ENCODE measurements at regions not wholly inside any gene's neighbourhood (a gene's known extent, or its start where the extent isn't known, plus 50 kb on each side); places are given as distances from the start of the nearest gene placed in this dataset.
"Not testable (repeated sequence)": the region's sequence is repeated elsewhere in the genome, so short reads cannot be mapped to it uniquely, and the experiment has no call there.

- no peak for DNase-seq
- ChIA-PET CTCF (no interaction called here), POLR2A (no interaction called here)
- WGBS (ENCODE audit: insufficient coverage), result 100% methylated on average over 1 of the region's 4 CpGs
- no peaks in the 10 kb centered on the region for H3K36me3 Mint-ChIP-seq
- Histone ChIP-seq H3K36me3 (ENCODE audit: control insufficient read depth in 2 of 2, extremely low read depth in 1 of 2, insufficient read depth in 1 of 2, low read length in 1 of 2) (no peaks in the 10 kb centered on the region), H3K27ac (ENCODE audit: low read length) (no peak overlapping the region), H3K27me3 (replicated peaks in 1 of 2; ENCODE audit: control insufficient read depth in 2 of 2, extremely low read depth in 1 of 2, insufficient read depth in 2 of 2, low read length in 1 of 2) (peaks cover 0 to 2% of the 10 kb centered on the region in 2 experiments), H3K4me1 (ENCODE audit: control insufficient read depth in 1 of 2, extremely low read depth in 1 of 2, insufficient read depth in 2 of 2, low read length in 2 of 2) (no peaks in the 10 kb centered on the region), H3K4me3 (ENCODE audit: control insufficient read depth in 1 of 2, extremely low read depth in 1 of 2, low read length in 1 of 2) (no peak overlapping the region), H3K9me3 (no peaks in the 10 kb centered on the region)
- no peak for ATAC-seq (replicated peaks in 1 of 4)
- peaks cover 0 to 4% (median 0%) of the 10 kb centered on the region in 3 donors for H3K9me3 Mint-ChIP-seq
- H3K4me3 Mint-ChIP-seq, result no peak overlapping the region
- no peaks in the 10 kb centered on the region for H3K4me1 Mint-ChIP-seq
- H3K27me3 Mint-ChIP-seq, result peaks cover 22 to 47% of the 10 kb centered on the region in 2 donors
- H3K27ac Mint-ChIP-seq, result no peak overlapping the region
Observed at GRCh38 chr5:169531631-169532030, 51.9 kb upstream of the SPDL1 start.

GRCh38 chr5:169527863-169528262, 55.7 kb upstream of the SPDL1 start:
- Histone ChIP-seq H3K36me3 (ENCODE audit: control insufficient read depth in 2 of 2, extremely low read depth in 1 of 2, insufficient read depth in 1 of 2, low read length in 1 of 2) (no peaks in the 10 kb centered on the region), H3K27me3 (replicated peaks in 1 of 2; ENCODE audit: control insufficient read depth in 2 of 2, extremely low read depth in 1 of 2, insufficient read depth in 2 of 2, low read length in 1 of 2) (peaks cover 0 to 2% of the 10 kb centered on the region in 2 experiments), H3K27ac (ENCODE audit: low read length) (no peak overlapping the region), H3K9me3 (no peaks in the 10 kb centered on the region), H3K4me1 (ENCODE audit: control insufficient read depth in 1 of 2, extremely low read depth in 1 of 2, insufficient read depth in 2 of 2, low read length in 2 of 2) (no peaks in the 10 kb centered on the region), H3K4me3 (ENCODE audit: control insufficient read depth in 1 of 2, extremely low read depth in 1 of 2, low read length in 1 of 2) (no peak overlapping the region)
- peaks cover 0 to 4% (median 0%) of the 10 kb centered on the region in 3 donors for H3K9me3 Mint-ChIP-seq
- no peak overlapping the region for H3K4me3 Mint-ChIP-seq
- no peak overlapping the region for H3K27ac Mint-ChIP-seq
- ChIA-PET CTCF (no interaction called here), POLR2A (no interaction called here)
- peaks cover 41 to 45% of the 10 kb centered on the region in 2 donors for H3K27me3 Mint-ChIP-seq
- ATAC-seq (replicated peaks in 1 of 4), result no peak
- H3K36me3 Mint-ChIP-seq, result no peaks in the 10 kb centered on the region
- H3K4me1 Mint-ChIP-seq, result no peaks in the 10 kb centered on the region
- no peak for DNase-seq

GRCh38 chr5:169527066-169527465, 56.5 kb upstream of the SPDL1 start:
- H3K4me3 Mint-ChIP-seq, result no peak overlapping the region
- H3K36me3 Mint-ChIP-seq, result no peaks in the 10 kb centered on the region
- no peaks in the 10 kb centered on the region for H3K4me1 Mint-ChIP-seq
- H3K9me3 ChIP-seq, result no peaks in the 10 kb centered on the region
- no peaks in the 10 kb centered on the region for H3K4me1 ChIP-seq (ENCODE audit: control insufficient read depth in 1 of 2, extremely low read depth in 1 of 2, insufficient read depth in 2 of 2, low read length in 2 of 2)
- DNase-seq (no peak), ATAC-seq (replicated peaks in 1 of 4) (no peak)
- no peak overlapping the region for H3K4me3 ChIP-seq (ENCODE audit: control insufficient read depth in 1 of 2, extremely low read depth in 1 of 2, low read length in 1 of 2)
- peaks cover 0 to 4% (median 0%) of the 10 kb centered on the region in 3 donors for H3K9me3 Mint-ChIP-seq
- ChIA-PET POLR2A (no interaction called here), CTCF (no interaction called here)
- no CpG with 5 or more reads among the region's 2 CpGs for WGBS (ENCODE audit: insufficient coverage)
- H3K27me3 ChIP-seq (replicated peaks in 1 of 2; ENCODE audit: control insufficient read depth in 2 of 2, extremely low read depth in 1 of 2, insufficient read depth in 2 of 2, low read length in 1 of 2), result peaks cover 0 to 2% of the 10 kb centered on the region in 2 experiments
- no peak overlapping the region for H3K27ac ChIP-seq (ENCODE audit: low read length)
- no peak overlapping the region for H3K27ac Mint-ChIP-seq
- no peaks in the 10 kb centered on the region for H3K36me3 ChIP-seq (ENCODE audit: control insufficient read depth in 2 of 2, extremely low read depth in 1 of 2, insufficient read depth in 1 of 2, low read length in 1 of 2)
- H3K27me3 Mint-ChIP-seq, result peaks cover 44 to 45% of the 10 kb centered on the region in 2 donors

GRCh38 chr5:169522851-169523250, 60.7 kb upstream of the SPDL1 start:
- CTCF ChIA-PET, result no interaction called here
- POLR2A ChIA-PET, result no interaction called here
- WGBS (ENCODE audit: insufficient coverage), result 82% methylated on average over 2 of the region's 3 CpGs

GRCh38 chr5:169521366-169521983, 62.1 kb upstream of the SPDL1 start:
- POLR2A ChIA-PET, result no interaction called here
- Histone ChIP-seq H3K27ac (ENCODE audit: low read length) (no peak overlapping the region), H3K36me3 (ENCODE audit: control insufficient read depth in 2 of 2, extremely low read depth in 1 of 2, insufficient read depth in 1 of 2, low read length in 1 of 2) (no peaks in the 10 kb centered on the region), H3K27me3 (replicated peaks in 1 of 2; ENCODE audit: control insufficient read depth in 2 of 2, extremely low read depth in 1 of 2, insufficient read depth in 2 of 2, low read length in 1 of 2) (peaks cover 0 to 8% of the 10 kb centered on the region in 2 experiments), H3K9me3 (no peaks in the 10 kb centered on the region), H3K4me3 (ENCODE audit: control insufficient read depth in 1 of 2, extremely low read depth in 1 of 2, low read length in 1 of 2) (no peak overlapping the region), H3K4me1 (ENCODE audit: control insufficient read depth in 1 of 2, extremely low read depth in 1 of 2, insufficient read depth in 2 of 2, low read length in 2 of 2) (no peaks in the 10 kb centered on the region)
- H3K4me3 Mint-ChIP-seq, result no peak overlapping the region
- CTCF ChIA-PET, result no interaction called here
- ATAC-seq (replicated peaks in 1 of 4) (no peak), DNase-seq (no peak)
- peaks cover 7 to 12% (median 8%) of the 10 kb centered on the region in 3 donors for H3K9me3 Mint-ChIP-seq
- 71% methylated on average over 5 of the region's 7 CpGs for WGBS (ENCODE audit: insufficient coverage)
- no peaks in the 10 kb centered on the region for H3K36me3 Mint-ChIP-seq
- no peaks in the 10 kb centered on the region for H3K4me1 Mint-ChIP-seq
- peaks cover 35% of the 10 kb centered on the region in 2 donors for H3K27me3 Mint-ChIP-seq
- no peak overlapping the region for H3K27ac Mint-ChIP-seq

More at GRCh38 chr5:169522851-169523250, 60.7 kb upstream of the SPDL1 start:
- Histone ChIP-seq H3K4me3 (ENCODE audit: control insufficient read depth in 1 of 2, extremely low read depth in 1 of 2, low read length in 1 of 2) (no peak overlapping the region), H3K27me3 (replicated peaks in 1 of 2; ENCODE audit: control insufficient read depth in 2 of 2, extremely low read depth in 1 of 2, insufficient read depth in 2 of 2, low read length in 1 of 2) (peaks cover 0 to 8% of the 10 kb centered on the region in 2 experiments), H3K36me3 (ENCODE audit: control insufficient read depth in 2 of 2, extremely low read depth in 1 of 2, insufficient read depth in 1 of 2, low read length in 1 of 2) (no peaks in the 10 kb centered on the region), H3K9me3 (no peaks in the 10 kb centered on the region), H3K4me1 (ENCODE audit: control insufficient read depth in 1 of 2, extremely low read depth in 1 of 2, insufficient read depth in 2 of 2, low read length in 2 of 2) (no peaks in the 10 kb centered on the region), H3K27ac (ENCODE audit: low read length) (no peak overlapping the region)
- Mint-ChIP-seq H3K4me3 (no peak overlapping the region), H3K9me3 (peaks cover 7 to 11% (median 11%) of the 10 kb centered on the region in 3 donors), H3K36me3 (no peaks in the 10 kb centered on the region), H3K27ac (no peak overlapping the region), H3K27me3 (peaks cover 34 to 44% of the 10 kb centered on the region in 2 donors), H3K4me1 (no peaks in the 10 kb centered on the region)
- no peak for ATAC-seq (replicated peaks in 1 of 4)
- DNase-seq, result no peak

GRCh38 chr5:169519358-169519757, 64.2 kb upstream of the SPDL1 start:
- Histone ChIP-seq H3K9me3 (no peaks in the 10 kb centered on the region), H3K27me3 (replicated peaks in 1 of 2; ENCODE audit: control insufficient read depth in 2 of 2, extremely low read depth in 1 of 2, insufficient read depth in 2 of 2, low read length in 1 of 2) (peaks cover 0 to 8% of the 10 kb centered on the region in 2 experiments), H3K36me3 (ENCODE audit: control insufficient read depth in 2 of 2, extremely low read depth in 1 of 2, insufficient read depth in 1 of 2, low read length in 1 of 2) (no peaks in the 10 kb centered on the region), H3K4me3 (ENCODE audit: control insufficient read depth in 1 of 2, extremely low read depth in 1 of 2, low read length in 1 of 2) (no peak overlapping the region), H3K27ac (ENCODE audit: low read length) (no peak overlapping the region), H3K4me1 (ENCODE audit: control insufficient read depth in 1 of 2, extremely low read depth in 1 of 2, insufficient read depth in 2 of 2, low read length in 2 of 2) (no peaks in the 10 kb centered on the region)
- DNase-seq, result no peak
- ChIA-PET CTCF (interaction anchor here in 1 of 2 donors (0.7 kb wide), 1 partner anchor 401 kb away, joined by 3 read pairs; no protein-coding TSS in a partner anchor), POLR2A (no interaction called here)
- H3K27me3 Mint-ChIP-seq, result peaks cover 24 to 31% of the 10 kb centered on the region in 2 donors
- ATAC-seq (replicated peaks in 1 of 4), result no peak
- no peaks in the 10 kb centered on the region for H3K4me1 Mint-ChIP-seq
- H3K36me3 Mint-ChIP-seq, result no peaks in the 10 kb centered on the region
- H3K9me3 Mint-ChIP-seq, result peaks cover 7 to 12% (median 8%) of the 10 kb centered on the region in 3 donors
- H3K4me3 Mint-ChIP-seq, result no peak overlapping the region
- no peak overlapping the region for H3K27ac Mint-ChIP-seq

- H3K36me3 ChIP-seq (ENCODE audit: control insufficient read depth in 2 of 2, extremely low read depth in 1 of 2, insufficient read depth in 1 of 2, low read length in 1 of 2), result not testable (repeated sequence)
Observed at GRCh38 chr5:169518779-169519178, 64.8 kb upstream of the SPDL1 start.

More at GRCh38 chr5:169518779-169519178, 64.8 kb upstream of the SPDL1 start:
- H3K27me3 ChIP-seq (replicated peaks in 1 of 2; ENCODE audit: control insufficient read depth in 2 of 2, extremely low read depth in 1 of 2, insufficient read depth in 2 of 2, low read length in 1 of 2); H3K4me3 ChIP-seq (ENCODE audit: control insufficient read depth in 1 of 2, extremely low read depth in 1 of 2, low read length in 1 of 2); H3K4me1 ChIP-seq (ENCODE audit: control insufficient read depth in 1 of 2, extremely low read depth in 1 of 2, insufficient read depth in 2 of 2, low read length in 2 of 2); H3K9me3 ChIP-seq; POLR2A ChIA-PET; H3K4me3 Mint-ChIP-seq; DNase-seq; H3K4me1 Mint-ChIP-seq; H3K36me3 Mint-ChIP-seq; H3K27ac Mint-ChIP-seq; ATAC-seq (replicated peaks in 1 of 4); H3K27ac ChIP-seq (ENCODE audit: low read length): not testable (repeated sequence)
- Mint-ChIP-seq H3K27me3 (peaks cover 23 to 30% of the 10 kb centered on the region in 2 donors), H3K9me3 (peaks cover 7 to 12% (median 8%) of the 10 kb centered on the region in 3 donors)
- CTCF ChIA-PET, result interaction anchor here in 1 of 2 donors (0.7 kb wide), 1 partner anchor 402 kb away, joined by 3 read pairs; no protein-coding TSS in a partner anchor

All from T-cell (primary cell).